ENCODE measurements at regions not wholly inside any gene's neighbourhood (a gene's known extent, or its start where the extent isn't known, plus 50 kb on each side); places are given as distances from the start of the nearest gene placed in this dataset.

GRCh38 chr12:105569886-105570285, 239.4 kb downstream of the C12orf75 start:
- H3K27ac ChIP-seq (ENCODE audit: low read depth, low read length), result no peak overlapping the region
- H2BK120ac ChIP-seq (ENCODE audit: insufficient read depth, low read length, poor library complexity), result no peak overlapping the region
- H4K12ac ChIP-seq (ENCODE audit: low read depth, low read length), result no peak overlapping the region
- no CpG with 5 or more reads among the region's 3 CpGs for WGBS (ENCODE audit: extremely low coverage, insufficient coverage, insufficient read length)
- no peak overlapping the region for H3K9ac ChIP-seq (ENCODE audit: low read length)
- H2AFZ ChIP-seq (ENCODE audit: insufficient read depth, low read length, poor library complexity), result no peak overlapping the region
- no peak overlapping the region for H3K14ac ChIP-seq (ENCODE audit: low read length)
- H3K79me1 ChIP-seq (ENCODE audit: low read length), result no peaks in the 10 kb centered on the region
- no peak overlapping the region for H3K4me2 ChIP-seq (ENCODE audit: low read length)
- H4K8ac ChIP-seq (ENCODE audit: low read depth, low read length), result no peak overlapping the region
- no peak overlapping the region for H2AK5ac ChIP-seq (ENCODE audit: low read length)
- H3K4me3 ChIP-seq (ENCODE audit: low read depth, low read length), result no peak overlapping the region
- H3K23ac ChIP-seq (ENCODE audit: low read length), result no peak overlapping the region
- no peak overlapping the region for H3K4ac ChIP-seq (ENCODE audit: low read depth, low read length)
- H3K4me1 ChIP-seq (ENCODE audit: control insufficient read depth in 1 of 2, insufficient read depth in 2 of 2, low read length in 2 of 2), result no peaks in the 10 kb centered on the region
- DNase-seq, result no peak
- no peaks in the 10 kb centered on the region for H3K36me3 ChIP-seq (ENCODE audit: control insufficient read depth in 1 of 2, insufficient read depth in 2 of 2, low read length in 2 of 2)
- H3K18ac ChIP-seq (ENCODE audit: low read length), result no peak overlapping the region
- no peaks in the 10 kb centered on the region for H3K79me2 ChIP-seq (ENCODE audit: control insufficient read depth, insufficient read depth, low read length, poor library complexity)
- H2BK5ac ChIP-seq (ENCODE audit: low read depth, low read length, poor library complexity), result no peak overlapping the region
- no peak overlapping the region for H2BK12ac ChIP-seq (ENCODE audit: low read length)
- H4K91ac ChIP-seq (ENCODE audit: low read depth, low read length), result no peak overlapping the region
- H3K9me3 ChIP-seq (ENCODE audit: insufficient read depth, low read depth, low read length), result no peaks in the 10 kb centered on the region
- no peaks in the 10 kb centered on the region for H3K27me3 ChIP-seq (ENCODE audit: insufficient read depth, low read length)

- Histone ChIP-seq H3K9me3 (ENCODE audit: insufficient read depth, low read depth, low read length) (no peaks in the 10 kb centered on the region), H4K91ac (ENCODE audit: low read depth, low read length) (no peak overlapping the region), H3K4me1 (ENCODE audit: control insufficient read depth in 1 of 2, insufficient read depth in 2 of 2, low read length in 2 of 2) (no peaks in the 10 kb centered on the region), H2BK120ac (ENCODE audit: insufficient read depth, low read length, poor library complexity) (no peak overlapping the region), H3K4ac (ENCODE audit: low read depth, low read length) (no peak overlapping the region), H3K79me2 (ENCODE audit: control insufficient read depth, insufficient read depth, low read length, poor library complexity) (no peaks in the 10 kb centered on the region), H2BK12ac (ENCODE audit: low read length) (no peak overlapping the region), H3K14ac (ENCODE audit: low read length) (no peak overlapping the region), H3K79me1 (ENCODE audit: low read length) (no peaks in the 10 kb centered on the region), H3K4me3 (ENCODE audit: low read depth, low read length) (no peak overlapping the region), H3K27ac (ENCODE audit: low read depth, low read length) (no peak overlapping the region), H4K12ac (ENCODE audit: low read depth, low read length) (no peak overlapping the region), H4K8ac (ENCODE audit: low read depth, low read length) (no peak overlapping the region), H2BK5ac (ENCODE audit: low read depth, low read length, poor library complexity) (no peak overlapping the region), H3K36me3 (ENCODE audit: control insufficient read depth in 1 of 2, insufficient read depth in 2 of 2, low read length in 2 of 2) (no peaks in the 10 kb centered on the region), H3K18ac (ENCODE audit: low read length) (no peak overlapping the region), H3K23ac (ENCODE audit: low read length) (no peak overlapping the region), H3K27me3 (ENCODE audit: insufficient read depth, low read length) (no peaks in the 10 kb centered on the region), H3K9ac (ENCODE audit: low read length) (no peak overlapping the region), H2AK5ac (ENCODE audit: low read length) (peak overlapping the region; percentile 76), H2AFZ (ENCODE audit: insufficient read depth, low read length, poor library complexity) (no peak overlapping the region), H3K4me2 (ENCODE audit: low read length) (no peak overlapping the region)
- DNase-seq, result no peak
- WGBS (ENCODE audit: extremely low coverage, insufficient coverage, insufficient read length), result no CpG with 5 or more reads among the region's 4 CpGs
Observed at GRCh38 chr12:105570944-105571343, 240.5 kb downstream of the C12orf75 start.

- Histone ChIP-seq H3K14ac (ENCODE audit: low read length) (no peak overlapping the region), H3K4me1 (ENCODE audit: control insufficient read depth in 1 of 2, insufficient read depth in 2 of 2, low read length in 2 of 2) (no peaks in the 10 kb centered on the region), H4K8ac (ENCODE audit: low read depth, low read length) (no peak overlapping the region), H2BK120ac (ENCODE audit: insufficient read depth, low read length, poor library complexity) (no peak overlapping the region), H2AFZ (ENCODE audit: insufficient read depth, low read length, poor library complexity) (no peak overlapping the region), H3K79me1 (ENCODE audit: low read length) (no peaks in the 10 kb centered on the region), H2BK12ac (ENCODE audit: low read length) (no peak overlapping the region), H3K4ac (ENCODE audit: low read depth, low read length) (no peak overlapping the region), H3K9ac (ENCODE audit: low read length) (no peak overlapping the region), H3K4me3 (ENCODE audit: low read depth, low read length) (no peak overlapping the region), H3K36me3 (ENCODE audit: control insufficient read depth in 1 of 2, insufficient read depth in 2 of 2, low read length in 2 of 2) (no peaks in the 10 kb centered on the region), H3K9me3 (ENCODE audit: insufficient read depth, low read depth, low read length) (no peaks in the 10 kb centered on the region), H2BK5ac (ENCODE audit: low read depth, low read length, poor library complexity) (no peak overlapping the region), H4K91ac (ENCODE audit: low read depth, low read length) (no peak overlapping the region), H3K18ac (ENCODE audit: low read length) (no peak overlapping the region), H3K4me2 (ENCODE audit: low read length) (no peak overlapping the region), H3K27me3 (ENCODE audit: insufficient read depth, low read length) (no peaks in the 10 kb centered on the region), H3K23ac (ENCODE audit: low read length) (no peak overlapping the region), H2AK5ac (ENCODE audit: low read length) (no peak overlapping the region), H4K12ac (ENCODE audit: low read depth, low read length) (no peak overlapping the region), H3K79me2 (ENCODE audit: control insufficient read depth, insufficient read depth, low read length, poor library complexity) (no peaks in the 10 kb centered on the region), H3K27ac (ENCODE audit: low read depth, low read length) (no peak overlapping the region)
- no CpG with 5 or more reads among the region's 3 CpGs for WGBS (ENCODE audit: extremely low coverage, insufficient coverage, insufficient read length)
- no peak for DNase-seq
Observed at GRCh38 chr12:105573574-105573973, 243.1 kb downstream of the C12orf75 start.

- Histone ChIP-seq H3K79me1 (ENCODE audit: low read length) (no peaks in the 10 kb centered on the region), H3K27ac (ENCODE audit: low read depth, low read length) (no peak overlapping the region), H3K4me2 (ENCODE audit: low read length) (no peak overlapping the region), H2BK120ac (ENCODE audit: insufficient read depth, low read length, poor library complexity) (no peak overlapping the region), H3K18ac (ENCODE audit: low read length) (no peak overlapping the region), H4K8ac (ENCODE audit: low read depth, low read length) (no peak overlapping the region), H2BK5ac (ENCODE audit: low read depth, low read length, poor library complexity) (no peak overlapping the region), H2AK5ac (ENCODE audit: low read length) (no peak overlapping the region), H3K14ac (ENCODE audit: low read length) (no peak overlapping the region), H3K36me3 (ENCODE audit: control insufficient read depth in 1 of 2, insufficient read depth in 2 of 2, low read length in 2 of 2) (no peaks in the 10 kb centered on the region), H3K4me1 (ENCODE audit: control insufficient read depth in 1 of 2, insufficient read depth in 2 of 2, low read length in 2 of 2) (no peaks in the 10 kb centered on the region), H3K9ac (ENCODE audit: low read length) (no peak overlapping the region), H3K27me3 (ENCODE audit: insufficient read depth, low read length) (no peaks in the 10 kb centered on the region), H3K79me2 (ENCODE audit: control insufficient read depth, insufficient read depth, low read length, poor library complexity) (no peaks in the 10 kb centered on the region), H4K12ac (ENCODE audit: low read depth, low read length) (no peak overlapping the region), H3K9me3 (ENCODE audit: insufficient read depth, low read depth, low read length) (no peaks in the 10 kb centered on the region), H3K4me3 (ENCODE audit: low read depth, low read length) (no peak overlapping the region), H2AFZ (ENCODE audit: insufficient read depth, low read length, poor library complexity) (no peak overlapping the region), H4K91ac (ENCODE audit: low read depth, low read length) (no peak overlapping the region), H2BK12ac (ENCODE audit: low read length) (no peak overlapping the region), H3K4ac (ENCODE audit: low read depth, low read length) (no peak overlapping the region), H3K23ac (ENCODE audit: low read length) (no peak overlapping the region)
- DNase-seq, result no peak
- no CpG with 5 or more reads among the region's 5 CpGs for WGBS (ENCODE audit: extremely low coverage, insufficient coverage, insufficient read length)
Observed at GRCh38 chr12:105574056-105574715, 243.7 kb downstream of the C12orf75 start.
